SK-N-SH (cell line): ENCODE measurements at regions not wholly inside any gene's neighbourhood (a gene's known extent, or its start where the extent isn't known, plus 50 kb on each side); places are given as distances from the start of the nearest gene placed in this dataset.

Experiments
- CTCF ChIA-PET: fragments of 300-600, 350-600 bp; formaldehyde crosslinking; extraction: SDS; loops from one replicate; lab custom pipeline; 2021; lab: Yijun Ruan, JAX
- POLR2A ChIA-PET: fragments of 350-600 bp; sonication (Branson Sonifier 250); formaldehyde crosslinking; extraction: SDS; loops from one replicate; lab custom pipeline; 2020; ENCODE audit warnings: antibody characterized with exemption, inconsistent platforms; lab: Yijun Ruan, JAX
- DNase-seq: peaks from one replicate; pipeline ENCODE4 v3.0.0; 2012
- H2AFZ ChIP-seq: fragments of 200-600 bp; sonication (generic); 2 replicates; pipeline ENCODE4 v1.8.1; 2016; ENCODE audit warnings: antibody characterized with exemption, mild to moderate bottlenecking, low read depth
- H3F3A ChIP-seq: fragments of 200-600 bp; sonication (generic); replicated peaks from 2 replicates; pipeline ENCODE3; 2016; ENCODE audit warnings: antibody characterized with exemption, mild to moderate bottlenecking; ENCODE audit not compliant: insufficient read depth
- H3K27ac ChIP-seq, 2 experiments: fragments of 200-500 bp in 1 of 2; fragments of 200-600 bp in 1 of 2; sonication (Bioruptor generic) in 1 of 2; sonication (generic), shearing (Covaris generic) in 1 of 2; 2 replicates each; pipeline versions ENCODE4 v1.5.1 to v1.6.1; 2014 to 2016; ENCODE audit warnings: low read depth in 2 of 2, inconsistent platforms in 1 of 2, low read length in 1 of 2, mild to moderate bottlenecking in 1 of 2, mixed read lengths in 1 of 2
- H3K27me3 ChIP-seq: fragments of 200-600 bp; sonication (generic), shearing (Covaris generic); 2 replicates; pipeline ENCODE4 v1.6.1; 2016; ENCODE audit warnings: mixed run types; ENCODE audit not compliant: insufficient read depth
- H3K36me3 ChIP-seq, 2 experiments: fragments of 200-500 bp in 1 of 2; fragments of 200-600 bp in 1 of 2; sonication (Bioruptor generic) in 1 of 2; sonication (generic) in 1 of 2; replicated peaks in 1 of 2; 2 replicates each; pipeline versions ENCODE3 to v1.5.1; 2014 to 2016; ENCODE audit warnings: low read length in 1 of 2, mild to moderate bottlenecking in 1 of 2; ENCODE audit not compliant: insufficient read depth in 2 of 2, control insufficient read depth in 1 of 2
- H3K4me1 ChIP-seq, 2 experiments: fragments of 200-500 bp in 1 of 2; fragments of 200-600 bp in 1 of 2; sonication (Bioruptor generic) in 1 of 2; sonication (generic), shearing (Covaris generic) in 1 of 2; 2 replicates each; pipeline versions ENCODE4 v1.5.1 to v1.6.1; 2014 to 2016; ENCODE audit warnings: low read depth in 1 of 2, low read length in 1 of 2, mixed run types in 1 of 2; ENCODE audit not compliant: insufficient read depth in 2 of 2, control insufficient read depth in 1 of 2
- H3K4me2 ChIP-seq: fragments of 200-600 bp; sonication (generic), shearing (Covaris generic); 2 replicates; pipeline ENCODE4 v1.6.1; 2017; ENCODE audit warnings: mixed run types
- H3K4me3 ChIP-seq, 2 experiments: fragments of 200-500 bp in 1 of 2; fragments of 200-600 bp in 1 of 2; sonication (Bioruptor generic) in 1 of 2; sonication (generic), shearing (Covaris generic) in 1 of 2; 2 replicates each; pipeline versions ENCODE4 v1.5.1 to v1.8.1; 2014 to 2016; ENCODE audit warnings: low read depth in 2 of 2, inconsistent platforms in 1 of 2, low read length in 1 of 2, mild to moderate bottlenecking in 1 of 2, mixed read lengths in 1 of 2, moderate library complexity in 1 of 2
- H3K79me2 ChIP-seq: fragments of 200-600 bp; sonication (generic); 2 replicates; pipeline ENCODE4 v1.8.1; 2017; ENCODE audit warnings: mild to moderate bottlenecking; ENCODE audit not compliant: insufficient read depth
- H3K9ac ChIP-seq: fragments of 200-600 bp; sonication (generic); 2 replicates; pipeline ENCODE4 v1.6.1; 2017; ENCODE audit warnings: mixed run types
- H3K9me2 ChIP-seq: fragments of 200-600 bp; sonication (generic); 2 replicates; pipeline ENCODE4 v1.6.1; 2017; ENCODE audit warnings: mixed run types
- H3K9me3 ChIP-seq: fragments of 200-600 bp; sonication (generic); 2 replicates; pipeline ENCODE4 v1.6.1; 2017; ENCODE audit warnings: mixed run types, mild to moderate bottlenecking, moderate library complexity
- H4K20me1 ChIP-seq: fragments of 200-600 bp; sonication (generic); 2 replicates; pipeline ENCODE4 v1.6.1; 2017; ENCODE audit warnings: mild to moderate bottlenecking, mixed run types; ENCODE audit not compliant: insufficient read depth
- CHD2 ChIP-seq: fragments of 150-350 bp; IDR thresholded peaks from 2 replicates; pipeline ENCODE4 v1.6.1; 2018; ENCODE audit warnings: low read length; ENCODE audit not compliant: partially characterized antibody
- ELF1 ChIP-seq: IDR thresholded peaks from 2 replicates; pipeline ENCODE4 v1.4.0; 2012
- FOSL2 ChIP-seq: IDR thresholded peaks from 2 replicates; pipeline ENCODE4 v1.4.0; 2012; ENCODE audit warnings: low read depth, mild to moderate bottlenecking, moderate library complexity, borderline replicate concordance
- FOXJ3 ChIP-seq: sonication (generic); formaldehyde crosslinking; IDR thresholded peaks from 2 replicates; pipeline ENCODE4 v1.5.1; 2020; ENCODE audit warnings: mild to moderate bottlenecking, missing genetic modification reagents
- GATA2 ChIP-seq: sonication (generic); formaldehyde crosslinking; IDR thresholded peaks from 2 replicates; pipeline ENCODE4 v1.5.0; 2020; ENCODE audit warnings: mild to moderate bottlenecking, missing genetic modification reagents
- MEF2A ChIP-seq: IDR thresholded peaks from 2 replicates; pipeline ENCODE4 v1.4.0; 2012; ENCODE audit warnings: low read depth, borderline replicate concordance
- NRF1 ChIP-seq: IDR thresholded peaks from 2 replicates; pipeline ENCODE4 v1.6.1; 2012; ENCODE audit warnings: low read depth, mild to moderate bottlenecking, low read length
- RCOR1 ChIP-seq: fragments of 150-350 bp; IDR thresholded peaks from 2 replicates; pipeline ENCODE4 v1.6.1; 2017; ENCODE audit warnings: antibody characterized with exemption, low read length
- RFX5 ChIP-seq: IDR thresholded peaks from 2 replicates; pipeline ENCODE4 v1.6.1; 2012; ENCODE audit warnings: mild to moderate bottlenecking, improper control_type of control experiment, low read length
- RXRA ChIP-seq: IDR thresholded peaks from 2 replicates; pipeline ENCODE4 v1.4.0; 2012; ENCODE audit warnings: low read depth, mild to moderate bottlenecking, borderline replicate concordance
- SMC3 ChIP-seq: IDR thresholded peaks from 2 replicates; pipeline ENCODE4 v1.6.1; 2012; ENCODE audit warnings: low read depth, low read length, improper control_type of control experiment
- TAF1 ChIP-seq: IDR thresholded peaks from 2 replicates; pipeline ENCODE4 v1.6.1; 2012; ENCODE audit warnings: low read depth, mild to moderate bottlenecking, low read length, moderate library complexity, borderline replicate concordance
- WGBS: methylation state at CpG from one replicate; pipeline ENCODE4 v1.1.6; 2017; ENCODE audit warnings: low lambda C conversion rate; 5-methylcytosine and 5-hydroxymethylcytosine counted together
- TF ChIP-seq, protein P1 (sequence below): IDR thresholded peaks from 2 replicates; pipeline ENCODE4 v1.4.0; 2012; ENCODE audit warnings: low read depth, borderline replicate concordance
- TF ChIP-seq, protein P2 (sequence below): fragments of 150-350 bp; IDR thresholded peaks from 2 replicates; pipeline ENCODE4 v1.6.1; 2017; ENCODE audit warnings: antibody characterized with exemption, low read length, low read depth, borderline replicate concordance
- TF ChIP-seq, protein P3 (sequence below): IDR thresholded peaks from 2 replicates; pipeline ENCODE4; 2012

DNA sequence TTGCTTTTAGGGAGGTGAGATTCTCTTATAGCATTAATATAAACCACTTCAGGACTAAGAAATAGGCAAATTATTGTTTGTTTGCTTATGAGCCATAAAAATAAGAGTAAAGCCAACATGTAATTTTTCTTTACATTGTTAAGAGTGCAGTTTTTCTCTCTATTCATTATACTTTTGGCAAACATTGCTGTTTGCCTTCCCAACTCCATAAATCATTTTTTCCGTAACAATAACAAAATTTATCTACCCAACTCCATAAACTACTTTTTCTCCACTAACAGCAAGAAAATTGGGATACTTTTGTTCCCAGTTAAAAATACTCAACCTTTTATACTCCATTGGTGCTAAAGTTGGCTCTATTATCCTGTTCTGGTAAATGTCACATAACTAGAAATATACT is 229.7 kb upstream of the GPRIN3 start:
- H2AFZ ChIP-seq = no peak overlapping the region
- no peak overlapping the region for H3K4me3 ChIP-seq
- no peaks in the 10 kb centered on the region for H3F3A ChIP-seq
- CTCF ChIA-PET = no interaction called here
- H3K4me1 ChIP-seq = no peaks in the 10 kb centered on the region
- H3K4me2 ChIP-seq = no peak overlapping the region
- TF ChIP-seq RFX5 (no peak), SMC3 (no peak), GATA2 (CRISPR knock-in tag) (no peak), RXRA (no peak), ELF1 (no peak), MEF2A (no peak), FOXJ3 (CRISPR knock-in tag) (no peak)
- TF ChIP-seq, protein P1, sequence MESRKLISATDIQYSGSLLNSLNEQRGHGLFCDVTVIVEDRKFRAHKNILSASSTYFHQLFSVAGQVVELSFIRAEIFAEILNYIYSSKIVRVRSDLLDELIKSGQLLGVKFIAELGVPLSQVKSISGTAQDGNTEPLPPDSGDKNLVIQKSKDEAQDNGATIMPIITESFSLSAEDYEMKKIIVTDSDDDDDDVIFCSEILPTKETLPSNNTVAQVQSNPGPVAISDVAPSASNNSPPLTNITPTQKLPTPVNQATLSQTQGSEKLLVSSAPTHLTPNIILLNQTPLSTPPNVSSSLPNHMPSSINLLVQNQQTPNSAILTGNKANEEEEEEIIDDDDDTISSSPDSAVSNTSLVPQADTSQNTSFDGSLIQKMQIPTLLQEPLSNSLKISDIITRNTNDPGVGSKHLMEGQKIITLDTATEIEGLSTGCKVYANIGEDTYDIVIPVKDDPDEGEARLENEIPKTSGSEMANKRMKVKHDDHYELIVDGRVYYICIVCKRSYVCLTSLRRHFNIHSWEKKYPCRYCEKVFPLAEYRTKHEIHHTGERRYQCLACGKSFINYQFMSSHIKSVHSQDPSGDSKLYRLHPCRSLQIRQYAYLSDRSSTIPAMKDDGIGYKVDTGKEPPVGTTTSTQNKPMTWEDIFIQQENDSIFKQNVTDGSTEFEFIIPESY = no peak
- TF ChIP-seq, protein P2, sequence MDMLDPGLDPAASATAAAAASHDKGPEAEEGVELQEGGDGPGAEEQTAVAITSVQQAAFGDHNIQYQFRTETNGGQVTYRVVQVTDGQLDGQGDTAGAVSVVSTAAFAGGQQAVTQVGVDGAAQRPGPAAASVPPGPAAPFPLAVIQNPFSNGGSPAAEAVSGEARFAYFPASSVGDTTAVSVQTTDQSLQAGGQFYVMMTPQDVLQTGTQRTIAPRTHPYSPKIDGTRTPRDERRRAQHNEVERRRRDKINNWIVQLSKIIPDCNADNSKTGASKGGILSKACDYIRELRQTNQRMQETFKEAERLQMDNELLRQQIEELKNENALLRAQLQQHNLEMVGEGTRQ = no peak
- POLR2A ChIA-PET = no interaction called here
- 45% methylated on average over 1 of the region's 1 CpG for WGBS
- no peak overlapping the region for H3K9ac ChIP-seq
- no peak for DNase-seq
- H3K9me2 ChIP-seq = no peaks in the 10 kb centered on the region
- no peaks in the 10 kb centered on the region for H3K36me3 ChIP-seq
- no peaks in the 10 kb centered on the region for H3K27me3 ChIP-seq
- H3K9me3 ChIP-seq = no peaks in the 10 kb centered on the region
- no peaks in the 10 kb centered on the region for H3K79me2 ChIP-seq
- H4K20me1 ChIP-seq = no peaks in the 10 kb centered on the region
- no peak overlapping the region for H3K27ac ChIP-seq

DNA sequence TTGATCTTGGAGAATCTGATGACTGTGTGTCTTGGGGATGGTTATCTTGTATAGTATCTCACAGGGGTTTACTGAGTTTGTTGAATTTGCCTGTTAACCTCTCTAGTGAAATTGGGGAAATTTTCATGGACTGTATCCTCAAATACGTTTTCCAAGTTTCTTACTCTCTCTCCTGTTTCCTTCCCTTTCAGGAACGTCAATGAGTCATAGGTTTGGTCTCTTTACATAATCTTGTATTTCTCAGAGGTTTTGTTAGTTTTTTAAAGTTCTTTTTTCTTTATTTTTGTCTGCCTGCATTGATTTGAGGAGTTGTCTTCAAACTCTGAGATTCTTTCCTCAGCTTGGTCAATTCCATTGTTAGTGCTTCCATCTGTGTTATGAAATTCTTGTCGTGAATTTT is 227.7 kb upstream of the GPRIN3 start:
- no peaks in the 10 kb centered on the region; a peak in 1 of 4 replicates for H3K4me1 ChIP-seq
- H3K9me3 ChIP-seq = no peaks in the 10 kb centered on the region
- no peaks in the 10 kb centered on the region for H3K79me2 ChIP-seq
- H3K9me2 ChIP-seq = no peaks in the 10 kb centered on the region
- no peaks in the 10 kb centered on the region for H3K27me3 ChIP-seq
- no peak overlapping the region for H3K27ac ChIP-seq
- POLR2A ChIA-PET = no interaction called here
- H3K9ac ChIP-seq = no peak overlapping the region
- no peaks in the 10 kb centered on the region for H4K20me1 ChIP-seq
- CTCF ChIA-PET = no interaction called here
- no peak for DNase-seq
- no peaks in the 10 kb centered on the region for H3K36me3 ChIP-seq
- H3K4me2 ChIP-seq = no peak overlapping the region
- H3K4me3 ChIP-seq = no peak overlapping the region
- whole genome bisulfite sequencing = 9% methylated on average over 3 of the region's 3 CpGs
- TF ChIP-seq FOSL2 = no peak
- TF ChIP-seq, protein P3, sequence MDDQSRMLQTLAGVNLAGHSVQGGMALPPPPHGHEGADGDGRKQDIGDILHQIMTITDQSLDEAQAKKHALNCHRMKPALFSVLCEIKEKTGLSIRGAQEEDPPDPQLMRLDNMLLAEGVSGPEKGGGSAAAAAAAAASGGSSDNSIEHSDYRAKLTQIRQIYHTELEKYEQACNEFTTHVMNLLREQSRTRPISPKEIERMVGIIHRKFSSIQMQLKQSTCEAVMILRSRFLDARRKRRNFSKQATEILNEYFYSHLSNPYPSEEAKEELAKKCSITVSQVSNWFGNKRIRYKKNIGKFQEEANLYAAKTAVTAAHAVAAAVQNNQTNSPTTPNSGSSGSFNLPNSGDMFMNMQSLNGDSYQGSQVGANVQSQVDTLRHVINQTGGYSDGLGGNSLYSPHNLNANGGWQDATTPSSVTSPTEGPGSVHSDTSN = no peak
- no peak for TF ChIP-seq TAF1
- no peak for TF ChIP-seq NRF1
- no peak for TF ChIP-seq FOXJ3 (CRISPR knock-in tag)
- no peak for TF ChIP-seq RCOR1
- TF ChIP-seq CHD2 = no peak
- no peak overlapping the region for H2AFZ ChIP-seq
- no peaks in the 10 kb centered on the region for H3F3A ChIP-seq
